Mesendoderm (in vitro differentiated cells): ENCODE measurements at regions not wholly inside any gene's neighbourhood (a gene's known extent, or its start where the extent isn't known, plus 50 kb on each side); places are given as distances from the start of the nearest gene placed in this dataset.

Source experiments
- DNase-seq: peaks from one replicate; pipeline ENCODE4 v3.0.0; 2013
- H2AK5ac ChIP-seq: 2 replicates; pipeline ENCODE4 v1.6.1; 2013; ENCODE audit warnings: low read length, inconsistent platforms
- H2BK120ac ChIP-seq: 2 replicates; pipeline ENCODE4 v1.6.1; 2013; ENCODE audit warnings: low read depth, mild to moderate bottlenecking, low read length, moderate library complexity, mixed read lengths
- H2BK15ac ChIP-seq: replicated peaks from 2 replicates; pipeline ENCODE4 v1.6.1; 2013; ENCODE audit warnings: low read depth, mild to moderate bottlenecking, moderate library complexity
- H2BK5ac ChIP-seq: 2 replicates; pipeline ENCODE4 v1.6.1; 2013; ENCODE audit warnings: low read length, inconsistent platforms
- H3K18ac ChIP-seq: 2 replicates; pipeline ENCODE4 v1.6.1; 2013; ENCODE audit warnings: mild to moderate bottlenecking, low read length, mixed read lengths
- H3K23ac ChIP-seq: one replicate; pipeline ENCODE4 v1.6.1; 2013; ENCODE audit warnings: low read length
- H3K27ac ChIP-seq: 2 replicates; pipeline ENCODE4 v1.5.1; 2013; ENCODE audit warnings: low read depth, mild to moderate bottlenecking, inconsistent platforms, low read length, moderate library complexity
- H3K27me3 ChIP-seq: 2 replicates; pipeline ENCODE4 v1.6.1; 2013; ENCODE audit warnings: low read length, control low read depth, mild to moderate bottlenecking, inconsistent platforms; ENCODE audit not compliant: insufficient read depth, poor library complexity
- H3K36me3 ChIP-seq: 2 replicates; pipeline ENCODE4 v1.6.1; 2013; ENCODE audit warnings: low read length, inconsistent platforms; ENCODE audit not compliant: control insufficient read depth, insufficient read depth
- H3K4ac ChIP-seq: one replicate; pipeline ENCODE4 v1.6.1; 2013; ENCODE audit warnings: low read depth, mild to moderate bottlenecking, low read length, moderate library complexity
- H3K4me1 ChIP-seq: 2 replicates; pipeline ENCODE4 v1.6.1; 2013; ENCODE audit warnings: low read depth, low read length, inconsistent platforms; ENCODE audit not compliant: control insufficient read depth
- H3K4me2 ChIP-seq: 2 replicates; pipeline ENCODE4 v1.6.1; 2013; ENCODE audit warnings: low read length
- H3K4me3 ChIP-seq: 2 replicates; pipeline ENCODE4 v1.5.1; 2013; ENCODE audit warnings: mild to moderate bottlenecking, low read length
- H3K56ac ChIP-seq: one replicate; pipeline ENCODE4 v1.6.1; 2013; ENCODE audit warnings: low read length
- H3K79me1 ChIP-seq: 2 replicates; pipeline ENCODE4 v1.6.1; 2013; ENCODE audit warnings: low read length, inconsistent platforms
- H3K79me2 ChIP-seq: 2 replicates; pipeline ENCODE4 v1.6.1; 2013; ENCODE audit warnings: mild to moderate bottlenecking, low read length; ENCODE audit not compliant: control insufficient read depth, insufficient read depth
- H3K9ac ChIP-seq: 2 replicates; pipeline ENCODE4 v1.6.1; 2013; ENCODE audit warnings: low read length, inconsistent platforms
- H4K5ac ChIP-seq: one replicate; pipeline ENCODE4 v1.6.1; 2013; ENCODE audit warnings: low read length
- H4K8ac ChIP-seq: one replicate; pipeline ENCODE4 v1.6.1; 2013; ENCODE audit warnings: low read depth, mild to moderate bottlenecking, control low read depth, low read length, moderate library complexity
- WGBS: extraction: QIAGEN DNeasy Blood & Tissue Kit; methylation state at CpG from one replicate; pipeline ENCODE4 v1.1.7; 2013; ENCODE audit warnings: low lambda C conversion rate, missing lambda C conversion rate; ENCODE audit not compliant: insufficient coverage; ENCODE audit errors: extremely low coverage; 5-methylcytosine and 5-hydroxymethylcytosine counted together

DNA sequence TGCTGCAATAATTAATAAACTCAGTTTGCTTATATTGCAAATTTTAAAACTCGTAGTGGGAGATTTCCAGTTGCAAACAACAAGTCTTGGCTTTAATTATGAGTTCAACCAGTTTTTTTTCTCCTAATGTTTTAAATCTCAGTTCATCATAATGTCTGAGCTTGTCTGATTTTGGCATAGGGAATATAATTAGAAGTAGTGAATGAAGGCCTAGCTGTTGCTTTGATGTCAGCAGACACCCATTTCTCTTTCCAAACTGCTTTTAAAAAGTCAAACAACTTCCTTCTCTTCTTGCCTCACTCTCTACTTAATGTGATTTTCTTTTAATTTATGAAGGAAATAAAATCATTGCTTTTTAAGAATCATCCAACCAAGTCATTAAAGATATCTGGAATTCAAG lies 1462.1 kb downstream of the DPP10 start:
- Histone ChIP-seq H3K23ac (no peak overlapping the region), H3K36me3 (no peaks in the 10 kb centered on the region), H2BK5ac (no peak overlapping the region), H3K4me2 (no peak overlapping the region), H3K18ac (no peak overlapping the region), H2BK15ac (no peak overlapping the region), H3K9ac (no peak overlapping the region), H4K8ac (no peak overlapping the region), H3K79me1 (no peaks in the 10 kb centered on the region), H3K79me2 (no peaks in the 10 kb centered on the region), H3K27ac (no peak overlapping the region), H3K4me3 (no peak overlapping the region), H3K4me1 (no peaks in the 10 kb centered on the region), H4K5ac (no peak overlapping the region), H3K56ac (no peak overlapping the region), H2BK120ac (no peak overlapping the region), H3K4ac (no peak overlapping the region), H3K27me3 (no peaks in the 10 kb centered on the region), H2AK5ac (no peak overlapping the region)
- WGBS, result no CpG with 5 or more reads among the region's 1 CpG
- no peak for DNase-seq

DNA sequence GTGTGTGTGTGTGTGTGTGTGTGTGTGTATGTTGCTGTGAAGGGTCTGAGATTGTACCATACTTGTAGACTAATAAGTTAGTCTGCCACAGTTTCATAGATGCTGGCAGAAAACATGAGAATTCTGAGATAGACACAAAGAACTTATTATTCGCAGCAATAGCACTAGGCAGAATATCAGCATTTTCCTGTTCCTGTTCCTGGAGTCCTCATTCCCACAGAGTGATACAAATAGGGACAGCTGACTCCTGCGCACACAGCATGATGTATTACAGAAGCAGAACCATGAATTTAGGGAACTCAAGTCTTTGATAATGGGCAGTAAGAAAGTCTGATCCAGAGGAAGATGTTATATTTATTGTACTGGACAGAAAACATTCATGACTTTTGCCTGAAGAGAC lies 1466.3 kb downstream of the DPP10 start:
- H3K4me3 ChIP-seq, result no peak overlapping the region
- no peak overlapping the region for H3K4ac ChIP-seq
- H3K79me2 ChIP-seq, result no peaks in the 10 kb centered on the region
- H3K79me1 ChIP-seq, result no peaks in the 10 kb centered on the region
- H3K4me2 ChIP-seq, result no peak overlapping the region
- WGBS, result no CpG with 5 or more reads among the region's 2 CpGs
- H2AK5ac ChIP-seq, result no peak overlapping the region
- H3K9ac ChIP-seq, result no peak overlapping the region
- H2BK5ac ChIP-seq, result no peak overlapping the region
- H3K4me1 ChIP-seq, result no peaks in the 10 kb centered on the region
- no peaks in the 10 kb centered on the region for H3K27me3 ChIP-seq
- no peak overlapping the region for H3K23ac ChIP-seq
- H4K5ac ChIP-seq, result no peak overlapping the region
- no peak overlapping the region for H2BK15ac ChIP-seq
- no peak for DNase-seq
- peak overlapping the region; percentile 39 for H3K18ac ChIP-seq
- no peaks in the 10 kb centered on the region for H3K36me3 ChIP-seq
- H4K8ac ChIP-seq, result no peak overlapping the region
- no peak overlapping the region for H3K27ac ChIP-seq
- H2BK120ac ChIP-seq, result no peak overlapping the region
- no peak overlapping the region for H3K56ac ChIP-seq

DNA sequence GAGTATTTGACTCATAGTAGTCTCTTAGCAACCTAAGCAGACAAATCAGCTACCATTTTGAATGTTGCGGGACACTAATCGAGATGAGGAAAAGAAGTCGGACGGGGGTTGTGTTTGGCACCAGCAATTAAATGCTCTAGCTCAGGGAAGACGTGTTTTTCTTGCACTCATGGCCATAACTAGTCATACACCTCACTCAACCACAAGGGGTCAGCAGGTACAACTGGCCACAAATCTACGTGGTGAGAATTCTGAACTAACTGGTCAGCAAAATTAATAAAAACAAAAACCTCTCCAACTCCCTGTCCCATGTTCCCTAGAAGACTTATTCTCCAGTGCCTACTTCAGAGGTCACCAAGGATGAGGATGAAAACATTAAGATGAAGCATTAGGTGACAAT lies 1467.8 kb downstream of the DPP10 start:
- no peak overlapping the region for H2BK15ac ChIP-seq
- H3K4me3 ChIP-seq, result no peak overlapping the region
- peak; percentile 54 for DNase-seq
- no peak overlapping the region for H3K18ac ChIP-seq
- H3K56ac ChIP-seq, result no peak overlapping the region
- H3K79me2 ChIP-seq, result no peaks in the 10 kb centered on the region
- no peak overlapping the region for H3K4me2 ChIP-seq
- no peaks in the 10 kb centered on the region for H3K27me3 ChIP-seq
- no peaks in the 10 kb centered on the region for H3K36me3 ChIP-seq
- no peaks in the 10 kb centered on the region for H3K4me1 ChIP-seq
- H4K5ac ChIP-seq, result no peak overlapping the region
- H3K4ac ChIP-seq, result no peak overlapping the region
- WGBS, result no CpG with 5 or more reads among the region's 6 CpGs
- H2BK5ac ChIP-seq, result no peak overlapping the region
- H3K23ac ChIP-seq, result no peak overlapping the region
- no peak overlapping the region for H3K9ac ChIP-seq
- H2BK120ac ChIP-seq, result no peak overlapping the region
- no peaks in the 10 kb centered on the region for H3K79me1 ChIP-seq
- H2AK5ac ChIP-seq, result no peak overlapping the region
- no peak overlapping the region for H3K27ac ChIP-seq
- H4K8ac ChIP-seq, result no peak overlapping the region

- Histone ChIP-seq H2AK5ac (no peak overlapping the region), H3K4ac (no peak overlapping the region), H4K5ac (no peak overlapping the region), H4K8ac (no peak overlapping the region), H3K27ac (no peak overlapping the region), H2BK120ac (no peak overlapping the region), H3K9ac (no peak overlapping the region), H2BK5ac (no peak overlapping the region), H3K4me1 (no peaks in the 10 kb centered on the region), H3K4me2 (no peak overlapping the region), H3K27me3 (no peaks in the 10 kb centered on the region), H3K23ac (no peak overlapping the region), H3K79me2 (no peaks in the 10 kb centered on the region), H3K18ac (no peak overlapping the region), H3K4me3 (no peak overlapping the region), H3K79me1 (no peaks in the 10 kb centered on the region), H2BK15ac (no peak overlapping the region), H3K36me3 (no peaks in the 10 kb centered on the region), H3K56ac (no peak overlapping the region)
- DNase-seq, result no peak
- 100% methylated on average over 1 of the region's 5 CpGs for WGBS
Observed at GRCh38 chr2:115913921-115914320, 1471.5 kb downstream of the DPP10 start.

- Histone ChIP-seq H3K4me3 (no peak overlapping the region), H3K56ac (no peak overlapping the region), H3K36me3 (no peaks in the 10 kb centered on the region), H3K18ac (no peak overlapping the region), H2BK15ac (no peak overlapping the region), H3K27me3 (no peaks in the 10 kb centered on the region), H3K4me2 (no peak overlapping the region), H3K79me2 (no peaks in the 10 kb centered on the region), H2BK5ac (no peak overlapping the region), H3K23ac (no peak overlapping the region), H4K5ac (no peak overlapping the region), H2AK5ac (no peak overlapping the region), H4K8ac (no peak overlapping the region), H3K9ac (no peak overlapping the region), H3K79me1 (no peaks in the 10 kb centered on the region), H2BK120ac (no peak overlapping the region), H3K4me1 (no peaks in the 10 kb centered on the region), H3K27ac (no peak overlapping the region), H3K4ac (no peak overlapping the region)
- WGBS, result no CpG with 5 or more reads among the region's 2 CpGs
- no peak for DNase-seq
Observed at GRCh38 chr2:115921541-115921940, 1479.1 kb downstream of the DPP10 start.

DNA sequence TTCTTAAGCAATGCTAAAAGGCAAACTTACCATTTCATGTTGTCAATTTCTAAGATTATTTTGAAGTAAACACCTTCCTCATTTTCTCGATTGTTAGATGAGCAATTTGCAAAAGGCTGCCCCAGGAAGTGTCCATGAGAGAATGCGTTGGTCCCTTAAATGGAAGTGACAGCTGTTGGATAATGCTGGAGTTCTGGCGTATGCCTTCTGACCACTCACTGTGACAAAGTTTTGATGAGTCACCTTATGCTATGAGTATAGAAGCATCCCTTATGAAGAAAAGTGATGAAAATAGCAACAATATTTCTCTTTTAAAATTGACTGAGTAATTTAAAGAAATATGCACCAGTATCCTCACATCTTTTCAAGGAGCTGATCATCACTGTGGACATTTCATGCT lies 1497.5 kb downstream of the DPP10 start:
- H2BK120ac ChIP-seq, result no peak overlapping the region
- no peak overlapping the region for H4K5ac ChIP-seq
- H3K18ac ChIP-seq, result no peak overlapping the region
- no peaks in the 10 kb centered on the region for H3K79me2 ChIP-seq
- no peak overlapping the region for H3K4me3 ChIP-seq
- H2BK5ac ChIP-seq, result no peak overlapping the region
- no peak overlapping the region for H3K27ac ChIP-seq
- H3K4ac ChIP-seq, result no peak overlapping the region
- H3K23ac ChIP-seq, result no peak overlapping the region
- H3K79me1 ChIP-seq, result no peaks in the 10 kb centered on the region
- peaks cover 2% of the 10 kb centered on the region for H3K4me1 ChIP-seq
- H4K8ac ChIP-seq, result no peak overlapping the region
- no peak for DNase-seq
- no peak overlapping the region for H2AK5ac ChIP-seq
- no peak overlapping the region for H3K56ac ChIP-seq
- H3K4me2 ChIP-seq, result no peak overlapping the region
- H3K36me3 ChIP-seq, result no peaks in the 10 kb centered on the region
- H3K9ac ChIP-seq, result no peak overlapping the region
- no peak overlapping the region for H2BK15ac ChIP-seq
- WGBS, result no CpG with 5 or more reads among the region's 3 CpGs
- H3K27me3 ChIP-seq, result no peaks in the 10 kb centered on the region
